ENCODE measurements at regions not wholly inside any gene's neighbourhood (a gene's known extent, or its start where the extent isn't known, plus 50 kb on each side); places are given as distances from the start of the nearest gene placed in this dataset.

DNA sequence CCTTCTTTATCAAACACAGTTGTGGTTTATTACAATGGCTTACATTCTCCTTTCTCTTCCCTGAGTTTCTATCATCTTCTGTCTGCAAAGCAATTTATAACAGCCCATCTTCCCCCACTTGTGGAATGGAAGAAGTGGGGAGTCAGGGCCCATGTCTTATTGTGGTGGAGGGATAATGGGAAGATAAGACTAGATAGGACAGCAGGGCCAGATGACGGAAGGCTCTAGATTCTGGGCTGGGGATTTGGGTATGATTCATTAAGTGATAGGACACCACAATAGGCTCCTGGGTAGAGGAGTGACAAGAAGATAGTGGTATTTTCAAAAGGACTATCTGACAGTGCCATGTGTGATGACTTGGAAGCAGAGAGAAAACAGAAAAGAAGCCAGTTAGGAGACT is 450.6 kb downstream of the TTLL7 start:
- TF ChIP-seq, protein P1, sequence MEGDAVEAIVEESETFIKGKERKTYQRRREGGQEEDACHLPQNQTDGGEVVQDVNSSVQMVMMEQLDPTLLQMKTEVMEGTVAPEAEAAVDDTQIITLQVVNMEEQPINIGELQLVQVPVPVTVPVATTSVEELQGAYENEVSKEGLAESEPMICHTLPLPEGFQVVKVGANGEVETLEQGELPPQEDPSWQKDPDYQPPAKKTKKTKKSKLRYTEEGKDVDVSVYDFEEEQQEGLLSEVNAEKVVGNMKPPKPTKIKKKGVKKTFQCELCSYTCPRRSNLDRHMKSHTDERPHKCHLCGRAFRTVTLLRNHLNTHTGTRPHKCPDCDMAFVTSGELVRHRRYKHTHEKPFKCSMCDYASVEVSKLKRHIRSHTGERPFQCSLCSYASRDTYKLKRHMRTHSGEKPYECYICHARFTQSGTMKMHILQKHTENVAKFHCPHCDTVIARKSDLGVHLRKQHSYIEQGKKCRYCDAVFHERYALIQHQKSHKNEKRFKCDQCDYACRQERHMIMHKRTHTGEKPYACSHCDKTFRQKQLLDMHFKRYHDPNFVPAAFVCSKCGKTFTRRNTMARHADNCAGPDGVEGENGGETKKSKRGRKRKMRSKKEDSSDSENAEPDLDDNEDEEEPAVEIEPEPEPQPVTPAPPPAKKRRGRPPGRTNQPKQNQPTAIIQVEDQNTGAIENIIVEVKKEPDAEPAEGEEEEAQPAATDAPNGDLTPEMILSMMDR (IDR thresholded peaks at IDR 0.05) = no peak

DNA sequence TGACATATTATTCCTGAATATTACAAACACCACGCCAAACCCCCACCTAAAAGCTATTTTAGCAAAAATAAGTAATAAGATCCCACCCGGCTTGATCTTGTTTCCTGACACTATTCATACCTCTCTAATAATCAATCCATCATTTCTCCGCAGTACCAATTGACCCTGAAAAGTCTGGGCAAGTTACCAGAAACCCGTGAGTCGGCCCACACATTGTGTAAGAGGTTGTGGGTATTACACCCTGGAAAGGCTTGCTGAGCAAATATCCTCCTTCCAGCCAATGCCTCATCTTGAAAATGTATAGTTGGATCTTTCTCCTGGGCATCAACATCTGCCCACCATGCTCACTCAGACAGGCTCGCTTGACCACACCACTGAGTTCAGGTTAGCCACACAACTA is 451.0 kb downstream of the TTLL7 start:
- TF ChIP-seq, protein P1 (IDR thresholded peaks at IDR 0.05) = no peak

DNA sequence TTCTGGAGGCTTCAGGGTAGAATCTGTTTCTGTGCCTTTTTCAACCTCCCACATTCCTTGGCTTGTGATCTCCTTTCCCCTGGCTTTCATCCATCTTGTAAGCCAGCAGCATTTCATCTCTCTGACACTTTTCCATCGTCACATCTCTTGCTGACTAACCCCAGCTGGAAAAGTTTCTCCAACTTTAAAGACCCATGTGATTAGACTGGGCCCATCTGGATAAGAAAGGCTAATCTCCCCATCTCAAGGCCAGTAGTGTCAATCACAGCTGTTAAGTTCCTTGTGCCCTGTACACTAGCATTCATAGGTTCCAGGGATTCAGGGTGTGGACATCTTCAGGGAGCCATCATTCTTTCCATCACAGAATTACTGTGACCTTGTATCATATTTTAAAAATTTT is 452.1 kb downstream of the TTLL7 start:
- TF ChIP-seq, protein P1 (IDR thresholded peaks at IDR 0.05) = no peak

DNA sequence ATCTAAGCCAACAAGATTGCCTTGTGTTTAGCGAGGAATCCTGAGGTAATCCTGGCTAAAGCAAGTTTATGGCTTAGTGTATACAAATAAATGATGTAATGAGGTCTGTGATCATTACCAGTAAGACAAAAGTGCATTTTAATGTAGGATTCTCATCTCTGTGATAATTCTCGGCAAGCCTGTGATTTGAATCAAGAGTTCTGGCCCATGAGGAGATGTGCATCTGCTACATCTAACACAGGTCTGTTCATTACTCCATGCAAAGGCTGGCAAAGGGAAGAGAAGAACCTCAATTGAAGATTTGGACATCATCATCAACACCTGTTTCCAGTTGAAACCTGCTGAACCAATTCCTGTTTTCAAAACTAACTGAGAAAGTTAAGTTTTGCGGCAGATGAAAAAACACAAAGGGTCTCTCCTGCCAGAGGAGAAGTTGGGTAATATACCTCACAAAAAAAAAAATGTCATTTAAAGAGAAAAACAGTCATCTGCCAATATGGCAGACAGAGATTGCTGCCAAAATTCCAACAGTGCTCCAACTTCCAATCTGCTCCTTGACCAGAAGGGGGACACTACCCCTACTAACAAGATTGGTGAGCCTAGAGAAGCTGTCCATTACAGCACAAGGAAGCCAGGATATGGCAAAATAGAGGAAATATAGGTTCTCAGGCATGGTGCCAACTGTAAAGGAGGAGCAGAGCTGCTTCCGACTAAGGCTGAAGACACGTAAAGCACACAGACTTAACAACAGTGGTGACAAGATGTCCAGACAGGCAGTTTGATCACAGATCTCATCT is 453.7 kb downstream of the TTLL7 start:
- TF ChIP-seq, protein P1 (IDR thresholded peaks at IDR 0.05) = peak; percentile 36; the same call in 1 of the 2 replicates

DNA sequence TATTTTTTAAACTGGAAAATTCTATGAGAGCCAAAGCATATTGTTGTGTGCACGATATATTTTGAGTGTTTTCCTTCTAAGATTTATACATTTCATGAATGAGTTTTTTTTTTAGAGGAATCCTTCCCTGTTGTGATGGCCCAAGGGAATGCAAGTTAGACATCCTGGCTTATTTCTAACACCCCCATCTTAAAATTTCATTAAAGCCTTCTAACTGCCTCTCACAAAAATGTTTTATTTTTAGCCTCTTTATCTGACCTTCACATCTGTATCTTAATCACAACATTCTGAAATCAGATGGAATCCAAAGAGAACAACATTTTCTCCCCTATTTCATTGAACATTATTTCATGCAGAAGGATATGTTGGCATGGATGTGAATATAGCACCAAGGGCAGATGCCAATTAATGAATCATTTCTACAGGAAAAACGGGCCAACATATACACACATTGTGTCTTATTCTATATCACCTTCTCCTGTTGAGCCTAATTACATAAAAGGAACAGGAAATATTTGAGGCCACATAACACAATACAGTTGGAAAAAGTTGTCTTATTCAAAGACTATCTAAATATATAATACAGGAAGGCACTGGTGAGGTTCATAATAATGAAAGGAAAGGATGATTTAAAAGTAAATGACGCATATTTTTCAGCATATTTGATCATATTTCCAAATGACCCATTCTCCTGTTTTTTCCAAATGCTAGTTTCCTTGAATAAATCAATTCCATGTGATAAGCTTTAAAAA is 455.5 kb downstream of the TTLL7 start:
- TF ChIP-seq, protein P1 (IDR thresholded peaks at IDR 0.05) = no peak

DNA sequence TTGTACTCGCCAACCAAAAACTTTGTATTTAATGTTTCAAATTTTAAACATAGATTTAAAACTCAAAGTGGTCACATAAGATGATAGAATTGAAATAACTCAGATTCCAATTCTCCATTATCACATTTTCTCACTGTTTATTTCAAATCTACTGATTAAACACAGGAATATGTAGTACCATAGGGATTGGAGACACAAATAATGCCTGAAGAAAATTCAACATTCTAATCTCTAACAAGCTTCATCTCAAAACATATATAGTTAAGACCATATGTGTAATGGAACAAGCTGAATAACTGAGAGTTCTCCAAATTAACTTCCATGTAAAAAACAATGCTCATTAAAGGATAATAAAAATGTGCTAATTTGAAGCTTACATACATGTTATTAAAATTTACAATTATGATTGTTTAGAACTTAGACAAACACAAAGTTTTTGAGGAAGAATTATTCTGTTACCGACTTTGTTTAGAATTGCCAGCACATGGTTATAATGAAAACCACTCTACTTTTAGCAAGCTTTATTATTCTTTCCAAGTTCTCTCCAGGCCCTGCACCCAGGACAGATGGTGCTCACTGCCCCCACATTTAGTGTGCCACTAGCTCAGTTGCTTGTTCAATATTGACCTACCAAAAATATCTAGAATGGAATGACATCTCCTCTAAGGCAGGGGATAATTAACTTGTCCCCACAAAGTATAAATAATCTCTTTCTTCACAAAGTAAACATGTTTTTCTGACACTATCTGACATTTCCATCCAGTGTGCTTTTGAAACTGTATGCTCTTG is 467.2 kb downstream of the TTLL7 start:
- TF ChIP-seq, protein P1 (IDR thresholded peaks at IDR 0.05) = no peak

DNA sequence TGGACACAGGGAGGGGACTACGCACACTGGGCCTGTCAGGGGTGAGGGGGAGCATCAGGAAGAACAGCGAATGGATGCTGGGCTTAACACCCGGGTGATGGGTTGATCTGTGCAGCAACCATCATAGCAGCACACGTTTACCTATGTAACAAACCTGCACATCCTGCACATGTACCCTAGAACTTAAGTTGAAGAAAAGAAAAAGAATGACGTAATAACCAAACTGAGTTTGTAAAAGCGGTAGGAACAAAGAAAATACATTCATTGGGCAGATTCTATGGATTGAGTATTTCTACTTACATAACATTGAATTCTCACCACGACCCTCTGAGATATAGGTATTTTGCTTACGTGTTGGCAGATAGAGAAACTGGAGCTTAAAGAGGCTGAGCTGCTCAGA is 468.4 kb downstream of the TTLL7 start:
- TF ChIP-seq, protein P1 (IDR thresholded peaks at IDR 0.05) = no peak
